ENCODE measurements at regions not wholly inside any gene's neighbourhood (a gene's known extent, or its start where the extent isn't known, plus 50 kb on each side); places are given as distances from the start of the nearest gene placed in this dataset.

- H3K27ac ChIP-seq (replicated peaks): no peak overlapping the region
- no peak overlapping the region for H3K4me3 ChIP-seq
- no peak for TF ChIP-seq CTCF (IDR thresholded peaks at IDR 0.05; ENCODE audit: borderline replicate concordance)
- DNase-seq: no peak
- peaks cover 2% of the 10 kb centered on the region for H3K9me3 ChIP-seq (replicated peaks)
- intact Hi-C loops (cut with micrococcal nuclease): no loop called here
- H3K4me1 ChIP-seq: peaks cover 7% of the 10 kb centered on the region
- peaks cover 13% of the 10 kb centered on the region for H3K27me3 ChIP-seq (ENCODE audit: low read depth)
- no peaks in the 10 kb centered on the region for H3K36me3 ChIP-seq
Measured at GRCh38 chr20:11248687-11249638, 575.2 kb upstream of the JAG1 start.

GRCh38 chr20:11249683-11250082, 575.9 kb upstream of the JAG1 start:
- no peak overlapping the region for H3K27ac ChIP-seq (replicated peaks)
- intact Hi-C loops (cut with micrococcal nuclease): no loop called here
- TF ChIP-seq CTCF (IDR thresholded peaks at IDR 0.05; ENCODE audit: borderline replicate concordance): no peak
- no peaks in the 10 kb centered on the region for H3K36me3 ChIP-seq
- no peak overlapping the region for H3K4me3 ChIP-seq
- peaks cover 9% of the 10 kb centered on the region for H3K9me3 ChIP-seq (replicated peaks)
- H3K27me3 ChIP-seq (ENCODE audit: low read depth): peaks cover 13% of the 10 kb centered on the region
- H3K4me1 ChIP-seq: peaks cover 7% of the 10 kb centered on the region
- DNase-seq: no peak

- no peak overlapping the region for H3K27ac ChIP-seq (replicated peaks)
- DNase-seq: no peak
- no peak overlapping the region for H3K4me3 ChIP-seq
- H3K36me3 ChIP-seq: no peaks in the 10 kb centered on the region
- peaks cover 23% of the 10 kb centered on the region for H3K9me3 ChIP-seq (replicated peaks)
- H3K27me3 ChIP-seq (ENCODE audit: low read depth): peaks cover 7% of the 10 kb centered on the region
- peaks cover 7% of the 10 kb centered on the region for H3K4me1 ChIP-seq
- TF ChIP-seq CTCF (IDR thresholded peaks at IDR 0.05; ENCODE audit: borderline replicate concordance): no peak
- intact Hi-C loops (cut with micrococcal nuclease): no loop called here
Measured at GRCh38 chr20:11252447-11252846, 578.6 kb upstream of the JAG1 start.

GRCh38 chr20:11255455-11255854, 581.7 kb upstream of the JAG1 start:
- Histone ChIP-seq H3K4me1 (no peaks in the 10 kb centered on the region), H3K27me3 (ENCODE audit: low read depth) (no peaks in the 10 kb centered on the region), H3K4me3 (no peak overlapping the region), H3K27ac (replicated peaks) (no peak overlapping the region), H3K36me3 (no peaks in the 10 kb centered on the region), H3K9me3 (replicated peaks) (peaks cover 39% of the 10 kb centered on the region)
- no peak for DNase-seq
- intact Hi-C loops (cut with micrococcal nuclease): no loop called here
- TF ChIP-seq CTCF (IDR thresholded peaks at IDR 0.05; ENCODE audit: borderline replicate concordance): no peak

GRCh38 chr20:11255860-11256259, 582.1 kb upstream of the JAG1 start:
- H3K36me3 ChIP-seq: no peaks in the 10 kb centered on the region
- no peak overlapping the region for H3K27ac ChIP-seq (replicated peaks)
- H3K27me3 ChIP-seq (ENCODE audit: low read depth): no peaks in the 10 kb centered on the region
- no peak for TF ChIP-seq CTCF (IDR thresholded peaks at IDR 0.05; ENCODE audit: borderline replicate concordance)
- peaks cover 39% of the 10 kb centered on the region for H3K9me3 ChIP-seq (replicated peaks)
- H3K4me3 ChIP-seq: no peak overlapping the region
- no peak for DNase-seq
- no peaks in the 10 kb centered on the region for H3K4me1 ChIP-seq
- intact Hi-C loops (cut with micrococcal nuclease): no loop called here
